ENCODE measurements at regions not wholly inside any gene's neighbourhood (a gene's known extent, or its start where the extent isn't known, plus 50 kb on each side); places are given as distances from the start of the nearest gene placed in this dataset.
"Not testable (repeated sequence)": the region's sequence is repeated elsewhere in the genome, so short reads cannot be mapped to it uniquely, and the experiment has no call there.

GRCh38 chr10:8334631-8335030 is 280.1 kb downstream of the GATA3 start:
- H3K4me1 ChIP-seq (ENCODE audit: insufficient read depth, low read length), result peaks cover 19% of the 10 kb centered on the region
- no peaks in the 10 kb centered on the region for H3K9me3 ChIP-seq (ENCODE audit: low read depth, low read length)
- H3K4me3 ChIP-seq (ENCODE audit: low read length), result no peak overlapping the region
- peaks cover 12% of the 10 kb centered on the region for H3K27me3 ChIP-seq (ENCODE audit: insufficient read depth, low read length)

- H3K9me3 ChIP-seq (ENCODE audit: low read depth, low read length), result no peaks in the 10 kb centered on the region
- H3K4me3 ChIP-seq (ENCODE audit: low read length), result no peak overlapping the region
These were observed 282.3 kb downstream of the GATA3 start for GRCh38 chr10:8336629-8337331.

GRCh38 chr10:8337332-8337651 is 282.8 kb downstream of the GATA3 start:
- Histone ChIP-seq H3K4me3 (ENCODE audit: low read length) (no peak overlapping the region), H3K9me3 (ENCODE audit: low read depth, low read length) (no peaks in the 10 kb centered on the region), H3K4me1 (ENCODE audit: insufficient read depth, low read length) (peaks cover 9% of the 10 kb centered on the region), H3K27me3 (ENCODE audit: insufficient read depth, low read length) (peaks cover 3% of the 10 kb centered on the region)

More at GRCh38 chr10:8336629-8337331, 282.3 kb downstream of the GATA3 start:
- Histone ChIP-seq H3K4me1 (ENCODE audit: insufficient read depth, low read length) (peaks cover 13% of the 10 kb centered on the region), H3K27me3 (ENCODE audit: insufficient read depth, low read length) (peaks cover 8% of the 10 kb centered on the region)

- no peak overlapping the region for H3K4me3 ChIP-seq (ENCODE audit: low read length)
- no peaks in the 10 kb centered on the region for H3K9me3 ChIP-seq (ENCODE audit: low read depth, low read length)
- H3K4me1 ChIP-seq (ENCODE audit: insufficient read depth, low read length), result no peaks in the 10 kb centered on the region
- H3K27me3 ChIP-seq (ENCODE audit: insufficient read depth, low read length), result no peaks in the 10 kb centered on the region
These were observed 283.8 kb downstream of the GATA3 start for GRCh38 chr10:8338177-8338766.

GRCh38 chr10:8344756-8345155 is 290.3 kb downstream of the GATA3 start:
- Histone ChIP-seq H3K9me3 (ENCODE audit: low read depth, low read length) (no peaks in the 10 kb centered on the region), H3K4me1 (ENCODE audit: insufficient read depth, low read length) (no peaks in the 10 kb centered on the region), H3K27me3 (ENCODE audit: insufficient read depth, low read length) (no peaks in the 10 kb centered on the region), H3K4me3 (ENCODE audit: low read length) (no peak overlapping the region)

- Histone ChIP-seq H3K4me1 (ENCODE audit: insufficient read depth, low read length) (no peaks in the 10 kb centered on the region), H3K9me3 (ENCODE audit: low read depth, low read length) (no peaks in the 10 kb centered on the region), H3K27me3 (ENCODE audit: insufficient read depth, low read length) (no peaks in the 10 kb centered on the region), H3K4me3 (ENCODE audit: low read length) (no peak overlapping the region)
These were observed 292.4 kb downstream of the GATA3 start for GRCh38 chr10:8346861-8347260.

GRCh38 chr10:8347614-8348013 is 293.1 kb downstream of the GATA3 start:
- not testable (repeated sequence) for H3K4me1 ChIP-seq (ENCODE audit: insufficient read depth, low read length); H3K27me3 ChIP-seq (ENCODE audit: insufficient read depth, low read length); H3K4me3 ChIP-seq (ENCODE audit: low read length); H3K9me3 ChIP-seq (ENCODE audit: low read depth, low read length)

- no peaks in the 10 kb centered on the region for H3K27me3 ChIP-seq (ENCODE audit: insufficient read depth, low read length)
- no peak overlapping the region for H3K4me3 ChIP-seq (ENCODE audit: low read length)
- no peaks in the 10 kb centered on the region for H3K9me3 ChIP-seq (ENCODE audit: low read depth, low read length)
- H3K4me1 ChIP-seq (ENCODE audit: insufficient read depth, low read length), result no peaks in the 10 kb centered on the region
These were observed 295.2 kb downstream of the GATA3 start for GRCh38 chr10:8349610-8350249.

GRCh38 chr10:8350250-8350967 is 295.9 kb downstream of the GATA3 start:
- Histone ChIP-seq H3K4me3 (ENCODE audit: low read length) (no peak overlapping the region), H3K27me3 (ENCODE audit: insufficient read depth, low read length) (no peaks in the 10 kb centered on the region), H3K4me1 (ENCODE audit: insufficient read depth, low read length) (no peaks in the 10 kb centered on the region), H3K9me3 (ENCODE audit: low read depth, low read length) (no peaks in the 10 kb centered on the region)

GRCh38 chr10:8352171-8353075 is 297.9 kb downstream of the GATA3 start:
- no peaks in the 10 kb centered on the region for H3K4me1 ChIP-seq (ENCODE audit: insufficient read depth, low read length)
- no peaks in the 10 kb centered on the region for H3K27me3 ChIP-seq (ENCODE audit: insufficient read depth, low read length)
- no peak overlapping the region for H3K4me3 ChIP-seq (ENCODE audit: low read length)
- no peaks in the 10 kb centered on the region for H3K9me3 ChIP-seq (ENCODE audit: low read depth, low read length)

GRCh38 chr10:8356283-8356682 is 301.8 kb downstream of the GATA3 start:
- Histone ChIP-seq H3K4me1 (ENCODE audit: insufficient read depth, low read length) (peaks cover 8% of the 10 kb centered on the region), H3K27me3 (ENCODE audit: insufficient read depth, low read length) (no peaks in the 10 kb centered on the region), H3K9me3 (ENCODE audit: low read depth, low read length) (no peaks in the 10 kb centered on the region)

GRCh38 chr10:8359467-8359866 is 305.0 kb downstream of the GATA3 start:
- no peak overlapping the region for H3K4me3 ChIP-seq (ENCODE audit: low read length)

More at GRCh38 chr10:8356283-8356682, 301.8 kb downstream of the GATA3 start:
- H3K4me3 ChIP-seq (ENCODE audit: low read length), result no peak overlapping the region

GRCh38 chr10:8360365-8360764 is 305.9 kb downstream of the GATA3 start:
- H3K4me1 ChIP-seq (ENCODE audit: insufficient read depth, low read length), result peaks cover 19% of the 10 kb centered on the region
- no peaks in the 10 kb centered on the region for H3K9me3 ChIP-seq (ENCODE audit: low read depth, low read length)
- H3K27me3 ChIP-seq (ENCODE audit: insufficient read depth, low read length), result no peaks in the 10 kb centered on the region
- no peak overlapping the region for H3K4me3 ChIP-seq (ENCODE audit: low read length)

More at GRCh38 chr10:8359467-8359866, 305.0 kb downstream of the GATA3 start:
- H3K4me1 ChIP-seq (ENCODE audit: insufficient read depth, low read length), result peaks cover 18% of the 10 kb centered on the region
- H3K27me3 ChIP-seq (ENCODE audit: insufficient read depth, low read length), result no peaks in the 10 kb centered on the region
- H3K9me3 ChIP-seq (ENCODE audit: low read depth, low read length), result no peaks in the 10 kb centered on the region

- no peaks in the 10 kb centered on the region for H3K9me3 ChIP-seq (ENCODE audit: low read depth, low read length)
- H3K4me3 ChIP-seq (ENCODE audit: low read length), result no peak overlapping the region
- H3K27me3 ChIP-seq (ENCODE audit: insufficient read depth, low read length), result no peaks in the 10 kb centered on the region
- H3K4me1 ChIP-seq (ENCODE audit: insufficient read depth, low read length), result peaks cover 20% of the 10 kb centered on the region
These were observed 306.5 kb downstream of the GATA3 start for GRCh38 chr10:8360814-8361509.

Measured in mononuclear cell (primary cell).